LNCaP clone FGC (cell line): ENCODE measurements at regions not wholly inside any gene's neighbourhood (a gene's known extent, or its start where the extent isn't known, plus 50 kb on each side); places are given as distances from the start of the nearest gene placed in this dataset.

Experiments used
- DNase-seq: peaks from one replicate; pipeline ENCODE4 v3.0.0-alpha.2; 2011; ENCODE audit warnings: low read depth
- H3K4me3 ChIP-seq: 2 replicates; pipeline ENCODE4 v1.5.1; 2011; ENCODE audit warnings: mild to moderate bottlenecking, low read depth, low read length, control low read depth
- CTCF ChIP-seq: IDR thresholded peaks from 2 replicates; pipeline ENCODE4 v1.5.1; 2012; ENCODE audit warnings: mild to moderate bottlenecking; ENCODE audit not compliant: control insufficient read depth, insufficient read depth; ENCODE audit errors: extremely low read depth

GRCh38 chr1:59144959-59145358 lies 151.9 kb upstream of the FGGY start:
- TF ChIP-seq CTCF, result no peak
- DNase-seq, result no peak
- H3K4me3 ChIP-seq, result no peak overlapping the region

GRCh38 chr1:59146056-59146455 lies 150.8 kb upstream of the FGGY start:
- H3K4me3 ChIP-seq, result no peak overlapping the region
- no peak for DNase-seq
- TF ChIP-seq CTCF, result no peak

- no peak for DNase-seq
- TF ChIP-seq CTCF, result no peak
- H3K4me3 ChIP-seq, result no peak overlapping the region
Measured at GRCh38 chr1:59146651-59147358, 150.1 kb upstream of the FGGY start.

- no peak for DNase-seq
- TF ChIP-seq CTCF, result no peak
- H3K4me3 ChIP-seq, result no peak overlapping the region
Measured at GRCh38 chr1:59149435-59149834, 147.5 kb upstream of the FGGY start.

- DNase-seq, result no peak
- no peak overlapping the region for H3K4me3 ChIP-seq
- no peak for TF ChIP-seq CTCF
Measured at GRCh38 chr1:59150577-59151386, 146.1 kb upstream of the FGGY start.

- DNase-seq, result no peak
- H3K4me3 ChIP-seq, result no peak overlapping the region
- no peak for TF ChIP-seq CTCF
Measured at GRCh38 chr1:59151387-59151761, 145.5 kb upstream of the FGGY start.
